IMR-90 (cell line): ENCODE measurements at regions not wholly inside any gene's neighbourhood (a gene's known extent, or its start where the extent isn't known, plus 50 kb on each side); places are given as distances from the start of the nearest gene placed in this dataset.

ENCODE experiments used
- ATAC-seq: fragments of 200-7000 bp; cut with Tn5 transposase; 2 replicates; pipeline ENCODE4 v1.9.1; 2020; ENCODE audit warnings: low read depth, mild to moderate bottlenecking, moderate library complexity
- BruUV-seq: library from RNA; stranded (reverse); fragments of 400-500 nt; replicated peaks from 2 replicates; lab custom pipeline; 2021; lab: Mats Ljungman, UMichigan
- CTCF ChIA-PET: fragments of 300-600 bp; formaldehyde crosslinking; extraction: SDS; loops from one replicate; lab custom pipeline; 2021; ENCODE audit warnings: antibody characterized with exemption; lab: Yijun Ruan, JAX
- POLR2A ChIA-PET: fragments of 300-600 bp; sonication (Branson Sonifier 250); formaldehyde crosslinking; loops from one replicate; lab custom pipeline; 2022; ENCODE audit warnings: antibody characterized with exemption; ENCODE audit not compliant: unreplicated experiment; lab: Charles Lee
- DNase-seq: peaks from one replicate; pipeline ENCODE4 v3.0.0; 2013
- H2AFZ ChIP-seq: replicated peaks from 2 replicates; pipeline ENCODE3; 2013; ENCODE audit warnings: low read length, mild to moderate bottlenecking; ENCODE audit not compliant: poor library complexity
- H2AK5ac ChIP-seq: 2 replicates; pipeline ENCODE4 v1.6.1; 2013; ENCODE audit warnings: low read depth, low read length, inconsistent platforms
- H2AK9ac ChIP-seq: replicated peaks from 2 replicates; pipeline ENCODE3; 2013; ENCODE audit warnings: mild to moderate bottlenecking, low read depth, low read length, moderate library complexity; ENCODE audit not compliant: poor library complexity
- H2BK120ac ChIP-seq: 2 replicates; pipeline ENCODE4 v1.6.1; 2013; ENCODE audit warnings: low read depth, low read length, inconsistent platforms
- H2BK15ac ChIP-seq: 3 replicates; pipeline ENCODE4 v1.6.1; 2013; ENCODE audit warnings: low read depth, low read length, inconsistent platforms
- H2BK20ac ChIP-seq: 2 replicates; pipeline ENCODE4 v1.6.1; 2013; ENCODE audit warnings: low read depth, mild to moderate bottlenecking, inconsistent platforms, low read length, moderate library complexity
- H2BK5ac ChIP-seq: 2 replicates; pipeline ENCODE4 v1.6.1; 2013; ENCODE audit warnings: mild to moderate bottlenecking, low read depth, low read length, inconsistent platforms; ENCODE audit not compliant: poor library complexity, severe bottlenecking
- H3K14ac ChIP-seq: replicated peaks from 2 replicates; pipeline ENCODE4 v1.6.1; 2013; ENCODE audit warnings: low read depth, low read length, inconsistent platforms
- H3K18ac ChIP-seq: 2 replicates; pipeline ENCODE4 v1.6.1; 2013; ENCODE audit warnings: low read depth, low read length, control low read depth
- H3K23ac ChIP-seq: 2 replicates; pipeline ENCODE4 v1.6.1; 2013; ENCODE audit warnings: low read depth, low read length, inconsistent platforms
- H3K27ac ChIP-seq: 2 replicates; pipeline ENCODE4 v1.5.1; 2013; ENCODE audit warnings: mild to moderate bottlenecking, control low read depth, low read length; ENCODE audit not compliant: insufficient read depth
- H3K27me3 ChIP-seq: 2 replicates; pipeline ENCODE4 v1.6.1; 2013; ENCODE audit warnings: low read length; ENCODE audit not compliant: control insufficient read depth, insufficient read depth
- H3K36me3 ChIP-seq: 2 replicates; pipeline ENCODE4 v1.6.1; 2013; ENCODE audit warnings: low read length, mixed read lengths; ENCODE audit not compliant: control insufficient read depth, insufficient read depth
- H3K4ac ChIP-seq: 2 replicates; pipeline ENCODE4 v1.6.1; 2013; ENCODE audit warnings: low read depth, low read length, inconsistent platforms
- H3K4me1 ChIP-seq: 2 replicates; pipeline ENCODE4 v1.6.1; 2013; ENCODE audit warnings: low read length, mixed read lengths; ENCODE audit not compliant: control insufficient read depth, insufficient read depth
- H3K4me2 ChIP-seq: 2 replicates; pipeline ENCODE4 v1.6.1; 2013; ENCODE audit warnings: low read depth, mild to moderate bottlenecking, control low read depth, low read length, moderate library complexity
- H3K4me3 ChIP-seq: 2 replicates; pipeline ENCODE4 v1.5.1; 2013; ENCODE audit warnings: low read depth, mild to moderate bottlenecking, control low read depth, low read length, moderate library complexity; ENCODE audit not compliant: insufficient read depth
- H3K56ac ChIP-seq: 2 replicates; pipeline ENCODE4 v1.6.1; 2013; ENCODE audit warnings: low read length, inconsistent platforms; ENCODE audit not compliant: insufficient read depth; ENCODE audit errors: extremely low read depth
- H3K79me1 ChIP-seq, 2 experiments: 2 replicates each; pipeline ENCODE4 v1.6.1; 2013; ENCODE audit warnings: low read length in 2 of 2, inconsistent platforms in 1 of 2, low read depth in 1 of 2
- H3K9ac ChIP-seq: 2 replicates; pipeline ENCODE4 v1.6.1; 2013; ENCODE audit warnings: low read depth, low read length, control low read depth
- H3K9me1 ChIP-seq: 2 replicates; pipeline ENCODE4 v1.6.1; 2013; ENCODE audit warnings: low read length, inconsistent platforms; ENCODE audit not compliant: insufficient read depth
- H3K9me3 ChIP-seq: 2 replicates; pipeline ENCODE4 v1.6.1; 2013; ENCODE audit warnings: low read length; ENCODE audit not compliant: control insufficient read depth, insufficient read depth
- H4K20me1 ChIP-seq: 2 replicates; pipeline ENCODE4 v1.6.1; 2013; ENCODE audit warnings: low read length, inconsistent platforms; ENCODE audit not compliant: insufficient read depth
- H4K5ac ChIP-seq: 2 replicates; pipeline ENCODE4 v1.6.1; 2013; ENCODE audit warnings: mild to moderate bottlenecking, low read depth, low read length, control low read depth
- H4K8ac ChIP-seq, 2 experiments: 2 replicates each; pipeline ENCODE4 v1.6.1; 2013; ENCODE audit warnings: low read depth in 2 of 2, low read length in 2 of 2, control low read depth in 1 of 2, inconsistent platforms in 1 of 2
- H4K91ac ChIP-seq: 2 replicates; pipeline ENCODE4 v1.6.1; 2013; ENCODE audit warnings: low read depth, low read length, inconsistent platforms; ENCODE audit not compliant: insufficient read depth
- ELK1 ChIP-seq: fragments of 150-350 bp; IDR thresholded peaks from 2 replicates; pipeline ENCODE4 v1.6.1; 2016; ENCODE audit warnings: low read depth, mild to moderate bottlenecking, low read length, moderate library complexity, borderline replicate concordance
- MXI1 ChIP-seq: IDR thresholded peaks from 2 replicates; pipeline ENCODE4 v1.6.1; 2012; ENCODE audit warnings: low read depth, mild to moderate bottlenecking, low read length, moderate library complexity, borderline replicate concordance
- WGBS, 2 experiments: methylation state at CpG; one replicate each; pipeline versions ENCODE4 v1.1.5 to v1.1.7; 2013; ENCODE audit warnings: missing lambda C conversion rate in 2 of 2; ENCODE audit not compliant: insufficient read length in 1 of 2; ENCODE audit errors: extremely low coverage in 2 of 2; 5-methylcytosine and 5-hydroxymethylcytosine counted together
- dilution Hi-C: fragments of 300-500 bp; cut with HindIII; formaldehyde crosslinking; loops from one replicate; pipeline ENCODE4 v1.14.3; 2018; ENCODE audit warnings: low sequenced_read_pairs; ENCODE audit not compliant: unreplicated experiment
- in situ Hi-C: fragments of 300-500 bp; cut with MboI; formaldehyde crosslinking; loops from 3 replicates; pipeline ENCODE4 v1.14.3; 2019; ENCODE audit warnings: low sequenced_read_pairs, inconsistent platforms, mixed read lengths
- intact Hi-C: fragments of 100-400 bp; cut with micrococcal nuclease; formaldehyde crosslinking; loops from 2 replicates; pipeline ENCODE4 v1.10.0; 2022

GRCh38 chr15:67916565-67916964, 76.7 kb upstream of the RNU6-1 start:
- dilution Hi-C loops = no loop called here
- no TSS peak for BruUV-seq

More at GRCh38 chr15:67916565-67916964, 76.7 kb upstream of the RNU6-1 start:
- POLR2A ChIA-PET = no interaction called here
- intact Hi-C loops (no loop called here), in situ Hi-C loops (no loop called here)
- no peak overlapping the region for H3K9ac ChIP-seq
- H4K91ac ChIP-seq = no peak overlapping the region
- no peak overlapping the region for H3K27ac ChIP-seq
- H3K4me2 ChIP-seq = no peak overlapping the region
- CTCF ChIA-PET = no interaction called here
- DNase-seq (no peak), ATAC-seq (no peak)
- peaks cover 3% of the 10 kb centered on the region for H3K9me3 ChIP-seq
- no peaks in the 10 kb centered on the region for H3K27me3 ChIP-seq
- H2BK120ac ChIP-seq = no peak overlapping the region
- H3K36me3 ChIP-seq = no peaks in the 10 kb centered on the region
- H3K4ac ChIP-seq = no peak overlapping the region
- no peak overlapping the region for H3K4me3 ChIP-seq
- H2BK5ac ChIP-seq = no peak overlapping the region
- no peaks in the 10 kb centered on the region; the same call in 1 of the 2 replicates for H3K9me1 ChIP-seq
- no peak overlapping the region for H4K5ac ChIP-seq
- TF ChIP-seq ELK1 = no peak
- no peak for TF ChIP-seq MXI1
- H3K4me1 ChIP-seq = peaks cover 19% of the 10 kb centered on the region
- H3K79me1 ChIP-seq = no peaks in the 10 kb centered on the region
- no peak overlapping the region for H3K14ac ChIP-seq
- no peak overlapping the region for H3K23ac ChIP-seq
- H2BK15ac ChIP-seq = no peak overlapping the region
- no peak overlapping the region for H4K8ac ChIP-seq
- no peak overlapping the region for H3K18ac ChIP-seq
- H2AFZ ChIP-seq = no peak overlapping the region
- no peak overlapping the region for H3K56ac ChIP-seq
- H2AK5ac ChIP-seq = no peak overlapping the region
- WGBS, 2 experiments = no CpG with 5 or more reads among the region's 2 CpGs
- no peaks in the 10 kb centered on the region for H4K20me1 ChIP-seq
- no peak overlapping the region for H2AK9ac ChIP-seq
- H2BK20ac ChIP-seq = no peak overlapping the region
